Smooth muscle cell (in vitro differentiated cells): ENCODE measurements at regions not wholly inside any gene's neighbourhood (a gene's known extent, or its start where the extent isn't known, plus 50 kb on each side); places are given as distances from the start of the nearest gene placed in this dataset.

Experiments used
- DNase-seq: peaks from one replicate; lab custom pipeline; 2025; ENCODE audit not compliant: unreplicated experiment; lab: John Stamatoyannopoulos, UW
- H2AFZ ChIP-seq: fragments of 200-600 bp; sonication (generic); 2 replicates; pipeline ENCODE4 v1.6.0; 2016; ENCODE audit warnings: antibody characterized with exemption, low read depth, mild to moderate bottlenecking
- H3F3A ChIP-seq: fragments of 200-600 bp; sonication (generic); 2 replicates; pipeline ENCODE4 v1.6.0; 2017; ENCODE audit warnings: antibody characterized with exemption, low read depth
- H3K27ac ChIP-seq: fragments of 200-600 bp; sonication (generic); 2 replicates; pipeline ENCODE4 v1.5.1; 2016; ENCODE audit warnings: low read depth, mild to moderate bottlenecking
- H3K27me3 ChIP-seq: fragments of 200-600 bp; sonication (generic); 2 replicates; pipeline ENCODE4 v1.6.1; 2016; ENCODE audit warnings: low read depth, mild to moderate bottlenecking
- H3K36me3 ChIP-seq: fragments of 200-600 bp; sonication (generic); 2 replicates; pipeline ENCODE4 v1.5.1; 2016; ENCODE audit warnings: low read depth
- H3K4me1 ChIP-seq: fragments of 200-600 bp; sonication (generic); 2 replicates; pipeline ENCODE4 v1.5.1; 2016; ENCODE audit warnings: low read depth
- H3K4me2 ChIP-seq: fragments of 200-600 bp; sonication (generic); 2 replicates; pipeline ENCODE4 v1.6.0; 2016; ENCODE audit warnings: mild to moderate bottlenecking
- H3K4me3 ChIP-seq: fragments of 200-600 bp; sonication (generic); 2 replicates; pipeline ENCODE4 v1.5.1; 2016; ENCODE audit warnings: mild to moderate bottlenecking
- H3K79me2 ChIP-seq: fragments of 200-600 bp; sonication (generic); 2 replicates; pipeline ENCODE4 v1.6.0; 2016; ENCODE audit warnings: low read depth, mild to moderate bottlenecking
- H3K9ac ChIP-seq: fragments of 200-600 bp; sonication (generic); 2 replicates; pipeline ENCODE4 v1.6.0; 2016; ENCODE audit warnings: low read depth
- H3K9me3 ChIP-seq: fragments of 200-600 bp; sonication (generic); replicated peaks from 2 replicates; pipeline ENCODE4 v1.5.1; 2016; ENCODE audit warnings: low read depth
- H4K20me1 ChIP-seq: fragments of 200-600 bp; sonication (generic); 2 replicates; pipeline ENCODE4 v1.6.0; 2016; ENCODE audit warnings: low read depth
- WGBS: methylation state at CpG from one replicate; pipeline ENCODE4 v1.1.7; 2016; ENCODE audit warnings: low lambda C conversion rate; 5-methylcytosine and 5-hydroxymethylcytosine counted together
- TF ChIP-seq, protein P1 (sequence below): fragments of 200-600 bp; sonication (generic); IDR thresholded peaks from 2 replicates; pipeline ENCODE4 v1.5.1; 2017; ENCODE audit warnings: borderline replicate concordance, mild to moderate bottlenecking, antibody characterized with exemption; ENCODE audit not compliant: insufficient read depth, poor library complexity, severe bottlenecking

DNA sequence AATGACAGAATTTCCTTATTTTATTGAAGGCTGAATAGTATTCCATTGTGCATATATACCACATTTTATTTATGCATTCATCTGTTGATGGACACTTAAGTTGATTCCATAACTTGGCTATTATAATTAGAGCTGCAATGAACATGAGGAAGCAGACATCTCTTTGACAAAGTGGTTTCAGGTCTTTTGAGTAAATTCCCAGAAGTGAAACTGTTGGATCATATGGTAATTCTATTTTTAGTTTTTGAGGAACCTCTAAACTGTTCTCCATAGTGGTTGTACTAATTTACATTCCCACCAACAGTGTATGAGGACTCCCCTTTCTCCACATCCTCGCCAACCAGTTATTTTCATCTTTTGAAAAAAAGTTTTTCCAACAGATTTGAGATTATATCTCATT is 77.5 kb downstream of the TMEM200C start:
- TF ChIP-seq, protein P1, sequence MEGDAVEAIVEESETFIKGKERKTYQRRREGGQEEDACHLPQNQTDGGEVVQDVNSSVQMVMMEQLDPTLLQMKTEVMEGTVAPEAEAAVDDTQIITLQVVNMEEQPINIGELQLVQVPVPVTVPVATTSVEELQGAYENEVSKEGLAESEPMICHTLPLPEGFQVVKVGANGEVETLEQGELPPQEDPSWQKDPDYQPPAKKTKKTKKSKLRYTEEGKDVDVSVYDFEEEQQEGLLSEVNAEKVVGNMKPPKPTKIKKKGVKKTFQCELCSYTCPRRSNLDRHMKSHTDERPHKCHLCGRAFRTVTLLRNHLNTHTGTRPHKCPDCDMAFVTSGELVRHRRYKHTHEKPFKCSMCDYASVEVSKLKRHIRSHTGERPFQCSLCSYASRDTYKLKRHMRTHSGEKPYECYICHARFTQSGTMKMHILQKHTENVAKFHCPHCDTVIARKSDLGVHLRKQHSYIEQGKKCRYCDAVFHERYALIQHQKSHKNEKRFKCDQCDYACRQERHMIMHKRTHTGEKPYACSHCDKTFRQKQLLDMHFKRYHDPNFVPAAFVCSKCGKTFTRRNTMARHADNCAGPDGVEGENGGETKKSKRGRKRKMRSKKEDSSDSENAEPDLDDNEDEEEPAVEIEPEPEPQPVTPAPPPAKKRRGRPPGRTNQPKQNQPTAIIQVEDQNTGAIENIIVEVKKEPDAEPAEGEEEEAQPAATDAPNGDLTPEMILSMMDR: no peak
- Histone ChIP-seq H3F3A (no peaks in the 10 kb centered on the region), H3K4me3 (no peak overlapping the region), H3K9ac (no peak overlapping the region), H3K4me1 (no peaks in the 10 kb centered on the region), H3K4me2 (no peak overlapping the region), H3K27me3 (no peaks in the 10 kb centered on the region), H3K36me3 (no peaks in the 10 kb centered on the region), H2AFZ (no peak overlapping the region), H4K20me1 (no peaks in the 10 kb centered on the region), H3K27ac (no peak overlapping the region), H3K9me3 (no peaks in the 10 kb centered on the region), H3K79me2 (no peaks in the 10 kb centered on the region)
- WGBS: 86% methylated on average over 1 of the region's 1 CpG
- DNase-seq: no peak

DNA sequence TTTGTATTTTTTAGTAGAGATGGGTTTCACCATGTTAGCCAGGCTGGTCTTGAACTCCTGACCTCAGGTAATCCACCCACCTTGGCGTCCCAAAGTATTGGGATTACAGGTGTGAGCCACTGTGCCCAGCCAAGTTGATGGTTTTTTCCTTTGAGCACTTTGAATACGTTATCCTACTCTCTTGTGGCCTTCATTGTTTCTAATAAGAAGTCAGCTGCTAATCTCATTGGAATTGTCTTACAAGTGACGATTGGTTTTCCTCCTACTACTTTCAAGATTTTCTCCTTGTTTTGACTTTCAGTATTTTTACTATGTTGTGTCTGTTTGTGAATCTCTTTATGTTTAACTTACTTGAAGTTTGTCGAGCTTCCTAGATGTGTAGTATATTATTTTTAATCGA is 88.5 kb downstream of the TMEM200C start:
- Histone ChIP-seq H3F3A (no peaks in the 10 kb centered on the region), H4K20me1 (no peaks in the 10 kb centered on the region), H3K27me3 (no peaks in the 10 kb centered on the region), H3K36me3 (no peaks in the 10 kb centered on the region), H3K4me3 (no peak overlapping the region), H3K4me1 (no peaks in the 10 kb centered on the region), H3K79me2 (no peaks in the 10 kb centered on the region), H3K9ac (no peak overlapping the region), H3K9me3 (no peaks in the 10 kb centered on the region), H3K27ac (no peak overlapping the region), H3K4me2 (no peak overlapping the region), H2AFZ (no peak overlapping the region)
- TF ChIP-seq, protein P1: no peak
- 84% methylated on average over 5 of the region's 5 CpGs for WGBS
- no peak for DNase-seq

GRCh38 chr18:5787936-5788335 is 107.4 kb downstream of the TMEM200C start:
- Histone ChIP-seq H3K36me3 (no peaks in the 10 kb centered on the region), H3K4me1 (no peaks in the 10 kb centered on the region), H3K79me2 (no peaks in the 10 kb centered on the region), H3K9me3 (peaks cover 4% of the 10 kb centered on the region), H3K4me3 (no peak overlapping the region), H3F3A (no peaks in the 10 kb centered on the region), H3K27me3 (no peaks in the 10 kb centered on the region), H4K20me1 (no peaks in the 10 kb centered on the region), H3K27ac (no peak overlapping the region), H2AFZ (no peak overlapping the region), H3K4me2 (no peak overlapping the region), H3K9ac (no peak overlapping the region)
- TF ChIP-seq, protein P1: no peak
- no peak for DNase-seq
- WGBS: 64% methylated on average over 1 of the region's 1 CpG

DNA sequence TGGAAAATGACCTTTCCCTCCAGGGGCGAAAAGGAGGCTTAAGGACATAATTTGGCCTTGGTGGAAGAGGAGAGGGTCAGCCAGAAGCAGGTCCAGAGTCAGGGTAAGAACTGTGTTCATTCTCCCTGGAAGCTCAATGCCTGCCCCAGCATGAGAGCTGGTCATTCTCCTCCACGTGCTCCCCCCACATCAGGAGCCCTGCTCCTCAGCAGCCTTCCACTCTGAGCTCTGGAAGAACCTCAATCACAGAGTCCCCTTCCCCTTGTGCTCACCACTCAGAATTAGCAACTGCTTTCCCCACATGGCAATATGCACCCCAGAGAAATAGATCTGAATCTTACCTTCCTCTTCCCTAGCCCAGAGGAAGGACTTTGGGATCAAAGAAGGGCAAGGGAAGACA is 115.4 kb downstream of the TMEM200C start:
- TF ChIP-seq, protein P1: no peak

More for the DNA sequence above, 115.4 kb downstream of the TMEM200C start:
- Histone ChIP-seq H3K4me2 (no peak overlapping the region), H2AFZ (no peak overlapping the region), H3K4me1 (no peaks in the 10 kb centered on the region), H3K4me3 (no peak overlapping the region), H3F3A (no peaks in the 10 kb centered on the region), H4K20me1 (no peaks in the 10 kb centered on the region), H3K9me3 (peaks cover 4% of the 10 kb centered on the region), H3K79me2 (no peaks in the 10 kb centered on the region), H3K9ac (no peak overlapping the region), H3K27me3 (no peaks in the 10 kb centered on the region), H3K36me3 (no peaks in the 10 kb centered on the region), H3K27ac (no peak overlapping the region)
- WGBS: 71% methylated on average over 2 of the region's 2 CpGs
- no peak for DNase-seq
